ENCODE measurements at regions not wholly inside any gene's neighbourhood (a gene's known extent, or its start where the extent isn't known, plus 50 kb on each side); places are given as distances from the start of the nearest gene placed in this dataset.

- DNase-seq, result no peak
Measured at GRCh38 chr9:118423021-118423420, 718.8 kb downstream of the TLR4 start.

GRCh38 chr9:118423721-118424120 lies 719.5 kb downstream of the TLR4 start:
- no peak for DNase-seq

- DNase-seq, result no peak
Measured at GRCh38 chr9:118426772-118427171, 722.6 kb downstream of the TLR4 start.

GRCh38 chr9:118438810-118439209 lies 734.6 kb downstream of the TLR4 start:
- no peak for DNase-seq

- DNase-seq, result no peak
Measured at GRCh38 chr9:118439441-118439840, 735.2 kb downstream of the TLR4 start.

GRCh38 chr9:118444403-118444802 lies 740.2 kb downstream of the TLR4 start:
- DNase-seq, result no peak

- no peak for DNase-seq
Measured at GRCh38 chr9:118446943-118447639, 742.9 kb downstream of the TLR4 start.

GRCh38 chr9:118449554-118449953 lies 745.4 kb downstream of the TLR4 start:
- no peak for DNase-seq

- DNase-seq, result no peak
Measured at GRCh38 chr9:118455259-118455658, 751.1 kb downstream of the TLR4 start.

GRCh38 chr9:118455788-118456187 lies 751.6 kb downstream of the TLR4 start:
- DNase-seq, result no peak

- DNase-seq, result no peak
Measured at GRCh38 chr9:118457171-118458000, 753.2 kb downstream of the TLR4 start.

- DNase-seq, result no peak
Measured at GRCh38 chr9:118459913-118460312, 755.7 kb downstream of the TLR4 start.

- no peak for DNase-seq
Measured at GRCh38 chr9:118463419-118463818, 759.2 kb downstream of the TLR4 start.

GRCh38 chr9:118473521-118473920 lies 769.3 kb downstream of the TLR4 start:
- DNase-seq, result no peak

GRCh38 chr9:118478752-118479151 lies 774.5 kb downstream of the TLR4 start:
- no peak for DNase-seq

- DNase-seq, result no peak
Measured at GRCh38 chr9:118482306-118482705, 778.1 kb downstream of the TLR4 start.

GRCh38 chr9:118483677-118484076 lies 779.5 kb downstream of the TLR4 start:
- DNase-seq, result no peak

- DNase-seq, result no peak
Measured at GRCh38 chr9:118503236-118503635, 799.0 kb downstream of the TLR4 start.

GRCh38 chr9:118510711-118511110 lies 806.5 kb downstream of the TLR4 start:
- no peak for DNase-seq

- no peak for DNase-seq
Measured at GRCh38 chr9:118515947-118516346, 811.7 kb downstream of the TLR4 start.

- no peak for DNase-seq
Measured at GRCh38 chr9:118521261-118521660, 817.1 kb downstream of the TLR4 start.

GRCh38 chr9:118522093-118523028 lies 818.2 kb downstream of the TLR4 start:
- DNase-seq, result no peak

- DNase-seq, result no peak
Measured at GRCh38 chr9:118527261-118527660, 823.1 kb downstream of the TLR4 start.

All from DMS79 (cell line).